MM.1S (cell line): ENCODE measurements at regions not wholly inside any gene's neighbourhood (a gene's known extent, or its start where the extent isn't known, plus 50 kb on each side); places are given as distances from the start of the nearest gene placed in this dataset.

Experiments used
- EZH2 ChIP-seq: fragments of 300-600 bp; sonication (generic); optimal IDR thresholded peaks from 2 replicates; pipeline ENCODE3; 2017; ENCODE audit warnings: low read depth, mild to moderate bottlenecking, antibody characterized with exemption, low read length, mixed read lengths
- EZH2phosphoT487 ChIP-seq: fragments of 300-600 bp; sonication (generic); IDR thresholded peaks from 2 replicates; pipeline ENCODE4 v1.6.1; 2018; ENCODE audit warnings: antibody characterized with exemption, low read length
- TF ChIP-seq, protein P1 (sequence below): fragments of 300-600 bp; sonication (generic); IDR thresholded peaks from 2 replicates; pipeline ENCODE4 v1.5.1; 2016; ENCODE audit warnings: antibody characterized with exemption, low read length, mixed read lengths

DNA sequence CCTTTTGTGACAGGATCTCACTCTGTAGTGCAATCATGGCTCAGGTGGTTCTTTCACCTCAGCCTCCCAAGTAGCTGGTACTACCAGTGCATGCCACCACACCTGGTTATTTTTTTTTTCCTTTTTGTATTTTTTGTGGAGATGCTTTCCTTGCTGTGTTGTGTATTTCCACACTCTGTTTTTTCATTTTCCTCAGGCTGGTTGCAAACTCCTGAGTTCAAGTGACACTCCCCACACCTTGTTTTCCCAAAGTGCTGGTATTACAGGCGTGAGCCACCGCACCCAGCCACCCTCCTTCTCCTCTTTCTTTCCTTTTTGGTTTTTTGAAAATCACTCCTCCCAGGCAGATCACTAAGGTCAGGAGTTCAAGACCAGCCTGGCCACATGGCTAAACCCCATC is 65.0 kb downstream of the MYCN start:
- TF ChIP-seq, protein P1, sequence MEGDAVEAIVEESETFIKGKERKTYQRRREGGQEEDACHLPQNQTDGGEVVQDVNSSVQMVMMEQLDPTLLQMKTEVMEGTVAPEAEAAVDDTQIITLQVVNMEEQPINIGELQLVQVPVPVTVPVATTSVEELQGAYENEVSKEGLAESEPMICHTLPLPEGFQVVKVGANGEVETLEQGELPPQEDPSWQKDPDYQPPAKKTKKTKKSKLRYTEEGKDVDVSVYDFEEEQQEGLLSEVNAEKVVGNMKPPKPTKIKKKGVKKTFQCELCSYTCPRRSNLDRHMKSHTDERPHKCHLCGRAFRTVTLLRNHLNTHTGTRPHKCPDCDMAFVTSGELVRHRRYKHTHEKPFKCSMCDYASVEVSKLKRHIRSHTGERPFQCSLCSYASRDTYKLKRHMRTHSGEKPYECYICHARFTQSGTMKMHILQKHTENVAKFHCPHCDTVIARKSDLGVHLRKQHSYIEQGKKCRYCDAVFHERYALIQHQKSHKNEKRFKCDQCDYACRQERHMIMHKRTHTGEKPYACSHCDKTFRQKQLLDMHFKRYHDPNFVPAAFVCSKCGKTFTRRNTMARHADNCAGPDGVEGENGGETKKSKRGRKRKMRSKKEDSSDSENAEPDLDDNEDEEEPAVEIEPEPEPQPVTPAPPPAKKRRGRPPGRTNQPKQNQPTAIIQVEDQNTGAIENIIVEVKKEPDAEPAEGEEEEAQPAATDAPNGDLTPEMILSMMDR = no peak
- no peak for TF ChIP-seq EZH2
- TF ChIP-seq EZH2phosphoT487 = no peak
